Vagina (tissue), 2 donors: ENCODE measurements at regions not wholly inside any gene's neighbourhood (a gene's known extent, or its start where the extent isn't known, plus 50 kb on each side); places are given as distances from the start of the nearest gene placed in this dataset.

Source experiments
- POLR2A ChIP-seq, 2 donors: fragments of 450-650 bp; IDR thresholded peaks; one replicate each; pipeline ENCODE4 v1.6.1; 2017; ENCODE audit warnings: antibody characterized with exemption in 2 of 2, mild to moderate bottlenecking in 2 of 2, moderate library complexity in 2 of 2
- POLR2AphosphoS5 ChIP-seq, 2 donors: sonication (generic); formaldehyde crosslinking; IDR thresholded peaks; one replicate each; pipeline ENCODE4 v1.9.0; 2017; ENCODE audit warnings: antibody characterized with exemption in 2 of 2, mild to moderate bottlenecking in 2 of 2, low read depth in 1 of 2; ENCODE audit not compliant: insufficient read depth in 1 of 2
- TF ChIP-seq, protein P1 (sequence below), 3 experiments: fragments of 450-650 bp in 2 of 3; fragments of 200-600 bp in 1 of 3; sonication (generic) in 1 of 3; IDR thresholded peaks; one replicate each; pipeline ENCODE4 v1.5.1; 2017 to 2019; ENCODE audit warnings: antibody characterized with exemption in 3 of 3, mild to moderate bottlenecking in 2 of 3, moderate library complexity in 2 of 3

GRCh38 chr15:95848126-95848525 is 482.4 kb upstream of the NR2F2 start:
- TF ChIP-seq, protein P1, sequence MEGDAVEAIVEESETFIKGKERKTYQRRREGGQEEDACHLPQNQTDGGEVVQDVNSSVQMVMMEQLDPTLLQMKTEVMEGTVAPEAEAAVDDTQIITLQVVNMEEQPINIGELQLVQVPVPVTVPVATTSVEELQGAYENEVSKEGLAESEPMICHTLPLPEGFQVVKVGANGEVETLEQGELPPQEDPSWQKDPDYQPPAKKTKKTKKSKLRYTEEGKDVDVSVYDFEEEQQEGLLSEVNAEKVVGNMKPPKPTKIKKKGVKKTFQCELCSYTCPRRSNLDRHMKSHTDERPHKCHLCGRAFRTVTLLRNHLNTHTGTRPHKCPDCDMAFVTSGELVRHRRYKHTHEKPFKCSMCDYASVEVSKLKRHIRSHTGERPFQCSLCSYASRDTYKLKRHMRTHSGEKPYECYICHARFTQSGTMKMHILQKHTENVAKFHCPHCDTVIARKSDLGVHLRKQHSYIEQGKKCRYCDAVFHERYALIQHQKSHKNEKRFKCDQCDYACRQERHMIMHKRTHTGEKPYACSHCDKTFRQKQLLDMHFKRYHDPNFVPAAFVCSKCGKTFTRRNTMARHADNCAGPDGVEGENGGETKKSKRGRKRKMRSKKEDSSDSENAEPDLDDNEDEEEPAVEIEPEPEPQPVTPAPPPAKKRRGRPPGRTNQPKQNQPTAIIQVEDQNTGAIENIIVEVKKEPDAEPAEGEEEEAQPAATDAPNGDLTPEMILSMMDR (IDR thresholded peaks at IDR 0.05) = no peak
- no peak for TF ChIP-seq POLR2AphosphoS5 (IDR thresholded peaks at IDR 0.05; ENCODE audit: insufficient read depth in 1 of 2, low read depth in 1 of 2)
- TF ChIP-seq POLR2A (IDR thresholded peaks at IDR 0.05) = no peak
